HL-60 (cell line): ENCODE measurements at regions not wholly inside any gene's neighbourhood (a gene's known extent, or its start where the extent isn't known, plus 50 kb on each side); places are given as distances from the start of the nearest gene placed in this dataset.

ENCODE experiments used
- DNase-seq, 2 experiments: peaks; one replicate each; pipeline ENCODE4 v3.0.0-alpha.2; 2010 to 2020; ENCODE audit warnings: low read depth in 1 of 2, low spot score in 1 of 2
- H3K27ac ChIP-seq: fragments of 250-450 bp; sonication (Bioruptor Pico); replicated peaks from 2 replicates; pipeline ENCODE4 v1.5.1; 2020; ENCODE audit warnings: mild to moderate bottlenecking, moderate library complexity
- H3K27me3 ChIP-seq: fragments of 250-450 bp; sonication (Bioruptor Pico); 2 replicates; pipeline ENCODE4 v1.5.1; 2021; ENCODE audit warnings: mild to moderate bottlenecking, moderate library complexity; ENCODE audit not compliant: insufficient read depth, poor library complexity, severe bottlenecking
- H3K4me3 ChIP-seq: replicated peaks from 2 replicates; pipeline ENCODE4 v1.5.1; 2011; ENCODE audit warnings: mild to moderate bottlenecking, control low read depth, low read length; ENCODE audit not compliant: insufficient read depth
- GABPA ChIP-seq: IDR thresholded peaks from 2 replicates; pipeline ENCODE4 v1.6.1; 2012; ENCODE audit warnings: low read depth
- POLR2AphosphoS5 ChIP-seq: IDR thresholded peaks from 2 replicates; pipeline ENCODE4 v1.6.1; 2012; ENCODE audit warnings: low read depth
- SPI1 ChIP-seq: IDR thresholded peaks from 2 replicates; pipeline ENCODE4 v1.6.1; 2012; ENCODE audit warnings: low read depth, mild to moderate bottlenecking, borderline replicate concordance
- TF ChIP-seq, protein P1 (sequence below): IDR thresholded peaks from 2 replicates; pipeline ENCODE4 v1.6.1; 2012; ENCODE audit warnings: low read depth; ENCODE audit not compliant: insufficient replicate concordance
- TF ChIP-seq, protein P2 (sequence below): IDR thresholded peaks from one replicate; pipeline ENCODE4 v1.5.1; 2011; ENCODE audit warnings: low read length, control low read depth, inconsistent platforms; ENCODE audit not compliant: insufficient read depth

DNA sequence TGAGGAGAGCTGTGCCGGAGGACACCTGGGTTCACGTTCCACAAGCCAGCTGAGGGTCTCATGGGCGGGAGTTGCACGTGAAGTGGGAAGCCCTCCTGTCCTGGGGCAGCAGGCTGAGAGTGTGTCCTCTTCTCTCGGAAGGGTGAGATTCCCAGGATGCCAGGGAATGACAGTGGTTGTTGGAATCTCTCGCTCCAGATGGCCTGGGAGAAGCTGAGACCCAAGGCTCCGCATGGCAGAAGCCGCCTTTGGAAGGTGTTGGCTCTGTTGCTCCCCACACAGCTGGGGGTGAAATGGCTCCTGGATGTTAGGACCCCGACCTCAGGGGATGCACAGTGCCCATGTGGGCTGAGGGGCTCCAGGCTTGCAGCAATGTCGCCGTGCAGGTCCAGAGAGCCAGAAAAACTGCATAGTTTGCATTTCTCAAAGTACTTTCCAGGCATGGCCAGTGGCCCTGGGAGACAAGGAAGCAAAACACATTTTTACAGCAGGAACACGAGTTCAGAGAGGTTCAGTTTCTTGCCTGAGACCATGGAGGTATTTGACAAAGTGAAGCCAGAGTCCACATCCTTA is 153.4 kb downstream of the TMEM18 start:
- DNase-seq: no peak
- H3K27ac ChIP-seq: no peak overlapping the region
- no peak overlapping the region for H3K4me3 ChIP-seq
- TF ChIP-seq, protein P1, sequence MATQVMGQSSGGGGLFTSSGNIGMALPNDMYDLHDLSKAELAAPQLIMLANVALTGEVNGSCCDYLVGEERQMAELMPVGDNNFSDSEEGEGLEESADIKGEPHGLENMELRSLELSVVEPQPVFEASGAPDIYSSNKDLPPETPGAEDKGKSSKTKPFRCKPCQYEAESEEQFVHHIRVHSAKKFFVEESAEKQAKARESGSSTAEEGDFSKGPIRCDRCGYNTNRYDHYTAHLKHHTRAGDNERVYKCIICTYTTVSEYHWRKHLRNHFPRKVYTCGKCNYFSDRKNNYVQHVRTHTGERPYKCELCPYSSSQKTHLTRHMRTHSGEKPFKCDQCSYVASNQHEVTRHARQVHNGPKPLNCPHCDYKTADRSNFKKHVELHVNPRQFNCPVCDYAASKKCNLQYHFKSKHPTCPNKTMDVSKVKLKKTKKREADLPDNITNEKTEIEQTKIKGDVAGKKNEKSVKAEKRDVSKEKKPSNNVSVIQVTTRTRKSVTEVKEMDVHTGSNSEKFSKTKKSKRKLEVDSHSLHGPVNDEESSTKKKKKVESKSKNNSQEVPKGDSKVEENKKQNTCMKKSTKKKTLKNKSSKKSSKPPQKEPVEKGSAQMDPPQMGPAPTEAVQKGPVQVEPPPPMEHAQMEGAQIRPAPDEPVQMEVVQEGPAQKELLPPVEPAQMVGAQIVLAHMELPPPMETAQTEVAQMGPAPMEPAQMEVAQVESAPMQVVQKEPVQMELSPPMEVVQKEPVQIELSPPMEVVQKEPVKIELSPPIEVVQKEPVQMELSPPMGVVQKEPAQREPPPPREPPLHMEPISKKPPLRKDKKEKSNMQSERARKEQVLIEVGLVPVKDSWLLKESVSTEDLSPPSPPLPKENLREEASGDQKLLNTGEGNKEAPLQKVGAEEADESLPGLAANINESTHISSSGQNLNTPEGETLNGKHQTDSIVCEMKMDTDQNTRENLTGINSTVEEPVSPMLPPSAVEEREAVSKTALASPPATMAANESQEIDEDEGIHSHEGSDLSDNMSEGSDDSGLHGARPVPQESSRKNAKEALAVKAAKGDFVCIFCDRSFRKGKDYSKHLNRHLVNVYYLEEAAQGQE: no peak
- TF ChIP-seq GABPA (no peak), POLR2AphosphoS5 (no peak), SPI1 (no peak)
- TF ChIP-seq, protein P2, sequence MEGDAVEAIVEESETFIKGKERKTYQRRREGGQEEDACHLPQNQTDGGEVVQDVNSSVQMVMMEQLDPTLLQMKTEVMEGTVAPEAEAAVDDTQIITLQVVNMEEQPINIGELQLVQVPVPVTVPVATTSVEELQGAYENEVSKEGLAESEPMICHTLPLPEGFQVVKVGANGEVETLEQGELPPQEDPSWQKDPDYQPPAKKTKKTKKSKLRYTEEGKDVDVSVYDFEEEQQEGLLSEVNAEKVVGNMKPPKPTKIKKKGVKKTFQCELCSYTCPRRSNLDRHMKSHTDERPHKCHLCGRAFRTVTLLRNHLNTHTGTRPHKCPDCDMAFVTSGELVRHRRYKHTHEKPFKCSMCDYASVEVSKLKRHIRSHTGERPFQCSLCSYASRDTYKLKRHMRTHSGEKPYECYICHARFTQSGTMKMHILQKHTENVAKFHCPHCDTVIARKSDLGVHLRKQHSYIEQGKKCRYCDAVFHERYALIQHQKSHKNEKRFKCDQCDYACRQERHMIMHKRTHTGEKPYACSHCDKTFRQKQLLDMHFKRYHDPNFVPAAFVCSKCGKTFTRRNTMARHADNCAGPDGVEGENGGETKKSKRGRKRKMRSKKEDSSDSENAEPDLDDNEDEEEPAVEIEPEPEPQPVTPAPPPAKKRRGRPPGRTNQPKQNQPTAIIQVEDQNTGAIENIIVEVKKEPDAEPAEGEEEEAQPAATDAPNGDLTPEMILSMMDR: no peak
- H3K27me3 ChIP-seq: no peaks in the 10 kb centered on the region

DNA sequence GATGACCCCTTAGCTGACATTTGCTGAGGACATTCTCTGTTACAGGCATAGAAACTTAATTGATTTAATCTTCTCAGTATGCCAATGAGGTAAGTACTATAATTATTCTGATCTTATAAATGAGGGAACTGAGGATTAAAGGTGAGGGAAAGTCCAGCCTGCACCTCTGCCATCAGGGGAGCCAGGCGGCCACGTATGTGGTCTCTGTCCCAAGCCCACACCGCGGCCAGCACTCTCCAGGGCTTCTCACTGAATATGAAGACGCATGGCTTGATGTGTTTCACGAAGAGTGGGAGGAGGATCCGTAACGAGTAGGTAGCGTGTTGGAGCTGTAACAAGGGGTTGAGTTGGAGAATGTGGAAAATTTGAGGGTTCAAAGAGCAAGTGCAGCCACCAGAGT is 154.4 kb downstream of the TMEM18 start:
- no peak overlapping the region for H3K4me3 ChIP-seq
- no peaks in the 10 kb centered on the region for H3K27me3 ChIP-seq
- no peak for DNase-seq
- TF ChIP-seq, protein P1: no peak
- no peak for TF ChIP-seq POLR2AphosphoS5
- H3K27ac ChIP-seq: no peak overlapping the region

DNA sequence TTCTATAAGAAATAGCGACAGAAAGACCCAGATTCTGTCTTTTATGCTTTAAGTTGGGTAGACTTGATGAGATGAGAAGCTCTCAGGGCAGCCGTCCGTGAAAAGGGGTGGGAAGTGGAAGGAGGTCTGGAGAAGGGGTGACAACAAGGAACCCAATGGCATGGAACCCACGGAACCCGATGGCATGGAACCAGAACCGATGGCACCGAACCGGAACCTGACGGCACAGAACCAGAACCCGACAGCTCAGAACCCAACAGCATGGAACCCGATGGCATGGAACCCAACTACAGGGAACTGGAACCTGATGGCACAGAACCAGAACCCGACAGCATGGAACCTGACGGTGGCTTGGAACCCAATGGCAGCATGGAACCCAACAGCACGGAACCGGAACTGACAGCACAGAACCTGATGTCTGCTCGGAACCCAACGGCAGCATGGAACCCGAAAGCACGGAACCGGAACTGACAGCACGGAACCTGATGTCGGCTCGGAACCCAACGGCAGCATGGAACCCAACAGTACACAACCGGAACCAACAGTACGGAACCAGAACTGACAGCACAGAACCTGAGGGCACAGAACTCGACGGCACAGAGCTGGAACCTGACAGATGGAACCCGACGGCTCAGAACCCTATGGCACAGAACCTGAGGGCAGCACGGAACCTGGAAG is 155.2 kb downstream of the TMEM18 start:
- DNase-seq: no peak
- no peak for TF ChIP-seq POLR2AphosphoS5
- no peak for TF ChIP-seq SPI1
- TF ChIP-seq, protein P2: no peak
- no peak for TF ChIP-seq GABPA
- TF ChIP-seq, protein P1: no peak
- Histone ChIP-seq H3K27me3 (no peaks in the 10 kb centered on the region), H3K4me3 (no peak overlapping the region), H3K27ac (no peak overlapping the region)
